Liver (tissue), 8 donors: ENCODE measurements at regions not wholly inside any gene's neighbourhood (a gene's known extent, or its start where the extent isn't known, plus 50 kb on each side); places are given as distances from the start of the nearest gene placed in this dataset.

Source experiments
- DNase-seq: peaks from one replicate; pipeline ENCODE4 v3.0.0-alpha.2; 2017; ENCODE audit warnings: low spot score
- H3K27ac ChIP-seq, 2 donors: one replicate each; pipeline ENCODE4 v1.7.0; 2013; ENCODE audit warnings: inconsistent platforms in 2 of 2, low read length in 2 of 2, control low read depth in 1 of 2, low read depth in 1 of 2, mild to moderate bottlenecking in 1 of 2
- H3K27me3 ChIP-seq, 4 donors: one replicate each; pipeline versions ENCODE4 v1.6.1 to v1.7.0; 2013; ENCODE audit warnings: low read length in 3 of 4, inconsistent platforms in 1 of 4, mild to moderate bottlenecking in 1 of 4, moderate library complexity in 1 of 4; ENCODE audit not compliant: control insufficient read depth in 4 of 4, insufficient read depth in 4 of 4
- H3K36me3 ChIP-seq, 4 donors: one replicate each; pipeline versions ENCODE4 v1.6.1 to v1.7.0; 2013; ENCODE audit warnings: low read length in 3 of 4, mild to moderate bottlenecking in 3 of 4, low read depth in 1 of 4, moderate library complexity in 1 of 4; ENCODE audit not compliant: control insufficient read depth in 4 of 4, insufficient read depth in 3 of 4
- H3K4me1 ChIP-seq, 4 donors: one replicate each; pipeline versions ENCODE4 v1.6.1 to v1.7.0; 2013; ENCODE audit warnings: low read length in 3 of 4, mild to moderate bottlenecking in 3 of 4, moderate library complexity in 1 of 4; ENCODE audit not compliant: control insufficient read depth in 4 of 4, insufficient read depth in 4 of 4
- H3K4me3 ChIP-seq, 3 donors: one replicate each; pipeline versions ENCODE4 v1.6.1 to v1.7.0; 2013; ENCODE audit warnings: low read length in 3 of 3, control low read depth in 1 of 3, low read depth in 1 of 3, mild to moderate bottlenecking in 1 of 3
- H3K9ac ChIP-seq, 2 donors: one replicate each; pipeline ENCODE4 v1.7.0; 2013; ENCODE audit warnings: low read length in 2 of 2, mild to moderate bottlenecking in 2 of 2, moderate library complexity in 2 of 2, control low read depth in 1 of 2, low read depth in 1 of 2
- H3K9me3 ChIP-seq, 4 donors: one replicate each; pipeline versions ENCODE4 v1.6.1 to v1.7.0; 2013; ENCODE audit warnings: low read length in 3 of 4; ENCODE audit not compliant: control insufficient read depth in 4 of 4
- ATF3 ChIP-seq: IDR thresholded peaks from 2 replicates; pipeline ENCODE4 v1.6.1; 2016; ENCODE audit warnings: antibody characterized with exemption
- CTCF ChIP-seq: fragments of 150-350 bp; IDR thresholded peaks from 2 replicates; pipeline ENCODE4 v1.5.1; 2017; ENCODE audit warnings: improper control_type of control experiment, low read depth, low read length; ENCODE audit not compliant: missing input control
- EGR1 ChIP-seq, 2 donors: IDR thresholded peaks; 2 replicates each; pipeline ENCODE4 v1.6.1; 2016 to 2018; ENCODE audit warnings: antibody characterized with exemption in 2 of 2, low read depth in 2 of 2
- FOXA1 ChIP-seq: IDR thresholded peaks from 2 replicates; pipeline ENCODE4 v1.6.1; 2016; ENCODE audit warnings: antibody characterized with exemption
- FOXA2 ChIP-seq: IDR thresholded peaks from 2 replicates; pipeline ENCODE4 v1.6.1; 2016; ENCODE audit warnings: antibody characterized with exemption
- GABPA ChIP-seq, 2 donors: IDR thresholded peaks in 1 of 2; conservative IDR thresholded peaks in 1 of 2; 2 replicates each; pipeline ENCODE4 v1.6.1; 2016; ENCODE audit warnings: antibody characterized with exemption in 2 of 2, mild to moderate bottlenecking in 1 of 2, moderate library complexity in 1 of 2
- HNF4A ChIP-seq, 2 donors: conservative IDR thresholded peaks; 2 replicates each; pipeline ENCODE4 v1.6.1; 2016; ENCODE audit warnings: antibody characterized with exemption in 2 of 2, mild to moderate bottlenecking in 2 of 2
- HNF4G ChIP-seq: IDR thresholded peaks from 2 replicates; pipeline ENCODE4 v1.6.1; 2016; ENCODE audit warnings: antibody characterized with exemption
- JUND ChIP-seq, 2 donors: IDR thresholded peaks; 2 replicates each; pipeline ENCODE4 v1.6.1; 2016; ENCODE audit warnings: antibody characterized with exemption in 2 of 2
- MAX ChIP-seq: IDR thresholded peaks from 2 replicates; pipeline ENCODE4 v1.6.1; 2016; ENCODE audit warnings: antibody characterized with exemption
- NR2F2 ChIP-seq: IDR thresholded peaks from 2 replicates; pipeline ENCODE4 v1.6.1; 2016; ENCODE audit warnings: antibody characterized with exemption
- RAD21 ChIP-seq, 2 donors: IDR thresholded peaks; 2 replicates each; pipeline ENCODE4 v1.6.1; 2016; ENCODE audit warnings: antibody characterized with exemption in 2 of 2, mild to moderate bottlenecking in 2 of 2
- REST ChIP-seq: IDR thresholded peaks from 2 replicates; pipeline ENCODE4 v1.6.1; 2016; ENCODE audit warnings: antibody characterized with exemption, mild to moderate bottlenecking
- RXRA ChIP-seq, 2 donors: IDR thresholded peaks; 2 replicates each; pipeline ENCODE4 v1.6.1; 2017 to 2018; ENCODE audit warnings: antibody characterized with exemption in 2 of 2, mild to moderate bottlenecking in 1 of 2
- SP1 ChIP-seq: IDR thresholded peaks from 2 replicates; pipeline ENCODE4 v1.6.1; 2018; ENCODE audit warnings: antibody characterized with exemption, mild to moderate bottlenecking
- TAF1 ChIP-seq: conservative IDR thresholded peaks from 2 replicates; pipeline ENCODE4 v1.6.1; 2016; ENCODE audit warnings: antibody characterized with exemption, mild to moderate bottlenecking
- YY1 ChIP-seq: IDR thresholded peaks from 2 replicates; pipeline ENCODE4 v1.6.1; 2016; ENCODE audit warnings: antibody characterized with exemption, mild to moderate bottlenecking
- ZBTB33 ChIP-seq: IDR thresholded peaks from 2 replicates; pipeline ENCODE4 v1.6.1; 2016; ENCODE audit warnings: antibody characterized with exemption
- WGBS: extraction: QIAGEN DNeasy Blood & Tissue Kit; methylation state at CpG from one replicate; pipeline ENCODE4 v1.1.7; 2013; 5-methylcytosine and 5-hydroxymethylcytosine counted together
- donor health status: healthy.
- donor health status: healthy.
- donor health status: healthy.
- donor health status: healthy.
- donor health status: healthy.

GRCh38 chr4:175129797-175130196, 211.6 kb downstream of the ADAM29 start:
- peaks cover 0 to 1% (median 0%) of the 10 kb centered on the region in 4 donors for H3K9me3 ChIP-seq
- no peak overlapping the region for H3K27ac ChIP-seq
- H3K36me3 ChIP-seq, result no peaks in the 10 kb centered on the region
- H3K4me1 ChIP-seq, result no peaks in the 10 kb centered on the region
- no peak for TF ChIP-seq ZBTB33
- TF ChIP-seq CTCF, result no peak
- TF ChIP-seq TAF1, result no peak
- TF ChIP-seq HNF4A (conservative IDR thresholded peaks at IDR 0.05), result no peak
- TF ChIP-seq FOXA2, result no peak
- no peak for TF ChIP-seq FOXA1
- no peak for TF ChIP-seq MAX
- TF ChIP-seq JUND (IDR thresholded peaks at IDR 0.05), result no peak
- TF ChIP-seq ATF3, result no peak
- no peak for TF ChIP-seq RAD21 (IDR thresholded peaks at IDR 0.05)
- no peak for TF ChIP-seq SP1
- no peak for TF ChIP-seq REST
- TF ChIP-seq EGR1 (IDR thresholded peaks at IDR 0.05; ENCODE audit: low read depth in 2 of 2), result no peak
- no peak for TF ChIP-seq GABPA (IDR thresholded peaks at IDR 0.05 in 1 of 2, conservative IDR thresholded peaks at IDR 0.05 in 1 of 2)
- TF ChIP-seq NR2F2, result no peak
- no peak for TF ChIP-seq YY1
- TF ChIP-seq RXRA (IDR thresholded peaks at IDR 0.05), result no peak
- no peak for TF ChIP-seq HNF4G
- H3K9ac ChIP-seq, result no peak overlapping the region
- no peak overlapping the region for H3K4me3 ChIP-seq
- DNase-seq, result no peak
- 95% methylated on average over 4 of the region's 4 CpGs for WGBS
- peaks cover 0 to 3% (median 0%) of the 10 kb centered on the region in 4 donors for H3K27me3 ChIP-seq
